CD4-positive, alpha-beta T cell treated with Interferon alpha-2 for 1 hour (primary cell): ENCODE measurements at regions not wholly inside any gene's neighbourhood (a gene's known extent, or its start where the extent isn't known, plus 50 kb on each side); places are given as distances from the start of the nearest gene placed in this dataset.

Experiments used
- DNase-seq, 2 donors: peaks; one replicate each; pipeline ENCODE4 v3.0.0-alpha.2; 2020 to 2022

GRCh38 chr16:79543219-79543618 is 57.3 kb downstream of the MAF start:
- DNase-seq: no peak

- DNase-seq: no peak
These were observed 58.2 kb downstream of the MAF start for GRCh38 chr16:79542237-79542774.

GRCh38 chr16:79540825-79541595 is 59.5 kb downstream of the MAF start:
- no peak for DNase-seq

- DNase-seq: no peak
These were observed 63.0 kb downstream of the MAF start for GRCh38 chr16:79537584-79537983.

GRCh38 chr16:79536958-79537357 is 63.6 kb downstream of the MAF start:
- no peak for DNase-seq

GRCh38 chr16:79535130-79535529 is 65.4 kb downstream of the MAF start:
- no peak for DNase-seq

GRCh38 chr16:79534143-79534542 is 66.4 kb downstream of the MAF start:
- DNase-seq: no peak

- DNase-seq: no peak
These were observed 67.2 kb downstream of the MAF start for GRCh38 chr16:79533292-79533691.

GRCh38 chr16:79532785-79533184 is 67.8 kb downstream of the MAF start:
- DNase-seq: no peak

- DNase-seq: no peak
These were observed 68.3 kb downstream of the MAF start for GRCh38 chr16:79532273-79532672.

- DNase-seq: no peak
These were observed 72.2 kb downstream of the MAF start for GRCh38 chr16:79528338-79528737.

- DNase-seq: no peak
These were observed 76.6 kb downstream of the MAF start for GRCh38 chr16:79523971-79524370.

GRCh38 chr16:79519448-79519847 is 81.1 kb downstream of the MAF start:
- DNase-seq: peak; percentile 20 to 41

GRCh38 chr16:79517156-79517555 is 83.4 kb downstream of the MAF start:
- DNase-seq: no peak

- no peak for DNase-seq
These were observed 89.7 kb downstream of the MAF start for GRCh38 chr16:79510879-79511278.

- no peak for DNase-seq
These were observed 90.6 kb downstream of the MAF start for GRCh38 chr16:79509906-79510305.

GRCh38 chr16:79509211-79509631 is 91.3 kb downstream of the MAF start:
- DNase-seq: peak in 1 of 2 donors; percentile 4

GRCh38 chr16:79508294-79508693 is 92.2 kb downstream of the MAF start:
- DNase-seq: no peak

- DNase-seq: no peak
These were observed 95.2 kb downstream of the MAF start for GRCh38 chr16:79505344-79505743.

GRCh38 chr16:79503511-79503910 is 97.0 kb downstream of the MAF start:
- DNase-seq: no peak

- no peak for DNase-seq
These were observed 99.1 kb downstream of the MAF start for GRCh38 chr16:79501446-79501845.

GRCh38 chr16:79500866-79501265 is 99.7 kb downstream of the MAF start:
- no peak for DNase-seq

GRCh38 chr16:79500286-79500685 is 100.3 kb downstream of the MAF start:
- no peak for DNase-seq

- DNase-seq: no peak
These were observed 101.6 kb downstream of the MAF start for GRCh38 chr16:79498928-79499327.
